Uterus (tissue), 3 donors: ENCODE measurements at regions not wholly inside any gene's neighbourhood (a gene's known extent, or its start where the extent isn't known, plus 50 kb on each side); places are given as distances from the start of the nearest gene placed in this dataset.

Source experiments
- DNase-seq, 2 donors: peaks; one replicate each; pipeline ENCODE4 v3.0.0-alpha.2; 2019 to 2020
- H3K27ac ChIP-seq, 2 donors: fragments of 200-600 bp; sonication (generic); 1 replicate in 1 of 2; 2 replicates in 1 of 2; pipeline ENCODE4 v1.5.1; 2016 to 2018
- H3K27me3 ChIP-seq, 2 donors: fragments of 200-600 bp; sonication (generic); one replicate each; pipeline ENCODE4 v1.5.1; 2018 to 2019; ENCODE audit warnings: control low read depth in 1 of 2
- H3K36me3 ChIP-seq, 2 donors: fragments of 200-600 bp; sonication (generic); one replicate each; pipeline ENCODE4 v1.5.1; 2019; ENCODE audit warnings: control low read depth in 1 of 2
- H3K4me1 ChIP-seq, 2 donors: fragments of 200-600 bp; sonication (generic); one replicate each; pipeline ENCODE4 v1.5.1; 2018 to 2019; ENCODE audit warnings: control low read depth in 1 of 2
- H3K4me3 ChIP-seq, 2 donors: fragments of 200-600 bp; sonication (generic); 1 replicate in 1 of 2; 2 replicates in 1 of 2; pipeline ENCODE4 v1.5.1; 2018 to 2019; ENCODE audit warnings: mild to moderate bottlenecking in 1 of 2
- H3K9me3 ChIP-seq, 2 donors: fragments of 200-600 bp; sonication (generic); one replicate each; pipeline ENCODE4 v1.5.1; 2019; ENCODE audit warnings: control low read depth in 1 of 2
- POLR2A ChIP-seq, 2 donors: fragments of 450-650 bp; IDR thresholded peaks; one replicate each; pipeline ENCODE4 v1.6.1; 2016; ENCODE audit warnings: antibody characterized with exemption in 2 of 2, mild to moderate bottlenecking in 1 of 2, moderate library complexity in 1 of 2
- intact Hi-C: fragments of 100-400 bp; cut with DNase I; formaldehyde crosslinking; loops from one replicate; pipeline ENCODE4 v1.15.1; 2023; ENCODE audit warnings: low total_unique reads
- TF ChIP-seq, protein P1 (sequence below), 4 experiments: fragments of 200-600 bp in 2 of 4; fragments of 450-650 bp in 2 of 4; sonication (generic) in 2 of 4; IDR thresholded peaks; one replicate each; pipeline ENCODE4 v1.5.1; 2016 to 2019; ENCODE audit warnings: antibody characterized with exemption in 4 of 4, mild to moderate bottlenecking in 2 of 4, moderate library complexity in 1 of 4
- donor health status: DM: yes; HTN: yes; CAD: no.

DNA sequence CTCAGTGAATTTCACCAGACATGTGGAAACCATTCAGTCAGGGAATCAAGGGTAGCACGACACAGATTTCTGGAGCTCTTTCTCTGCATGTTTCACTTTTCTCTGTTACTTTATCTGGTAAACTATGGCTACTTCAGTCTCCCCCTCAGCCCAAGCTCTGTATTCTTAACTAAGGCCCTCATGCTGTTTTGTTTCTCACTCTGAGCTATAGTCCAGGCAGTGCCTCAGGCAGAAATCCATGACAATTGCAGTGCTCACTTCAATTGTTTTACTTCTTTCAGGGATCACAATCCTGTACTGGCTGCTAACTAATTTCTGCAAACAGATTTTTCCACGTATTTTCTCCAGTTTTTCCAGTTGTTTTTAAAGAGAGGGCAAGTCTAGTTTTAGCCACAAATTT, 1599.9 kb upstream of the LRRTM3 start:
- TF ChIP-seq POLR2A (IDR thresholded peaks at IDR 0.05): no peak
- TF ChIP-seq, protein P1, sequence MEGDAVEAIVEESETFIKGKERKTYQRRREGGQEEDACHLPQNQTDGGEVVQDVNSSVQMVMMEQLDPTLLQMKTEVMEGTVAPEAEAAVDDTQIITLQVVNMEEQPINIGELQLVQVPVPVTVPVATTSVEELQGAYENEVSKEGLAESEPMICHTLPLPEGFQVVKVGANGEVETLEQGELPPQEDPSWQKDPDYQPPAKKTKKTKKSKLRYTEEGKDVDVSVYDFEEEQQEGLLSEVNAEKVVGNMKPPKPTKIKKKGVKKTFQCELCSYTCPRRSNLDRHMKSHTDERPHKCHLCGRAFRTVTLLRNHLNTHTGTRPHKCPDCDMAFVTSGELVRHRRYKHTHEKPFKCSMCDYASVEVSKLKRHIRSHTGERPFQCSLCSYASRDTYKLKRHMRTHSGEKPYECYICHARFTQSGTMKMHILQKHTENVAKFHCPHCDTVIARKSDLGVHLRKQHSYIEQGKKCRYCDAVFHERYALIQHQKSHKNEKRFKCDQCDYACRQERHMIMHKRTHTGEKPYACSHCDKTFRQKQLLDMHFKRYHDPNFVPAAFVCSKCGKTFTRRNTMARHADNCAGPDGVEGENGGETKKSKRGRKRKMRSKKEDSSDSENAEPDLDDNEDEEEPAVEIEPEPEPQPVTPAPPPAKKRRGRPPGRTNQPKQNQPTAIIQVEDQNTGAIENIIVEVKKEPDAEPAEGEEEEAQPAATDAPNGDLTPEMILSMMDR (IDR thresholded peaks at IDR 0.05): no peak
- no peak overlapping the region for H3K27ac ChIP-seq
- H3K4me3 ChIP-seq: no peak overlapping the region
- no peaks in the 10 kb centered on the region for H3K9me3 ChIP-seq
- H3K36me3 ChIP-seq: no peaks in the 10 kb centered on the region
- no peak for DNase-seq
- intact Hi-C loops: no loop called here
- H3K4me1 ChIP-seq: no peaks in the 10 kb centered on the region
- no peaks in the 10 kb centered on the region for H3K27me3 ChIP-seq

DNA sequence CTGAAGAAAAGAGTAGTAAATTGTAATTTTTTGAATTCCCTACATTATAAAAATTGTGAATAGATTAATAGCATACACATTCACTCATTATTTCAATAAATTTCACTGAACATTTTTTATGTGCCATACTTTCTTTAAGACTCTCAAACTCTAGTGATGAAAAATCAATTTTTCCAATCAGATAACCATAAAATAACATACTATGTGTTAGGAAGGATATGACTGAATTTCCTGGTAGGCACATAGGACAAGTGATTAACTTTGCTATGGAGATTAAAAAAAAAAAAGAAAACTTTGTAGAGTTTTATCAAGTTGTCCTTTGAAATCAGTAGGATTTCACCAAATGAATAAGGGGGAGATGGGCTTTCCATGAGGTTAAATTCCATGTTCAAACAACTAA, 1597.3 kb upstream of the LRRTM3 start:
- Histone ChIP-seq H3K9me3 (no peaks in the 10 kb centered on the region), H3K4me3 (no peak overlapping the region), H3K27ac (no peak overlapping the region), H3K36me3 (no peaks in the 10 kb centered on the region), H3K27me3 (no peaks in the 10 kb centered on the region), H3K4me1 (no peaks in the 10 kb centered on the region)
- TF ChIP-seq, protein P1 (IDR thresholded peaks at IDR 0.05): no peak
- no peak for TF ChIP-seq POLR2A (IDR thresholded peaks at IDR 0.05)
- DNase-seq: no peak
- intact Hi-C loops: no loop called here

DNA sequence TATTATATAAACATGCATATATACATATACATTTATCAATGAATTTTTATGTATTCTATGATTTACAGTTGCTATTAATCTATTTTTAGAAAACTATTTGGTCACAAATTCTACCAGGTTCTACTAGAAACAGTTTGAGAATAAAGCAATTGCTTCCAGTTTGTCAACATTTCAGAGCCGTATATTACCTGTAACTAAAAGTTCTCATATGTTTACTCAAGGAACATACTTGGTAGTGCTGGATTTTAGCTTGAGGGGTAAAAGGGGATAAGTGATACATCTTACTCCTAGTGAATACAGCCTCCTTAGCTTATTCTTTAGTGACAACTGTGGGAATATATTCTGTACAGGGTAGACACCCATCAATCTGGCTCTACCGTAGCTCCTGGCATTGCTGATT, 1590.5 kb upstream of the LRRTM3 start:
- Histone ChIP-seq H3K4me3 (no peak overlapping the region), H3K9me3 (no peaks in the 10 kb centered on the region), H3K4me1 (no peaks in the 10 kb centered on the region), H3K27ac (no peak overlapping the region), H3K27me3 (no peaks in the 10 kb centered on the region), H3K36me3 (no peaks in the 10 kb centered on the region)
- TF ChIP-seq, protein P1 (IDR thresholded peaks at IDR 0.05): no peak
- TF ChIP-seq POLR2A (IDR thresholded peaks at IDR 0.05): no peak
- intact Hi-C loops: no loop called here
- DNase-seq: no peak

DNA sequence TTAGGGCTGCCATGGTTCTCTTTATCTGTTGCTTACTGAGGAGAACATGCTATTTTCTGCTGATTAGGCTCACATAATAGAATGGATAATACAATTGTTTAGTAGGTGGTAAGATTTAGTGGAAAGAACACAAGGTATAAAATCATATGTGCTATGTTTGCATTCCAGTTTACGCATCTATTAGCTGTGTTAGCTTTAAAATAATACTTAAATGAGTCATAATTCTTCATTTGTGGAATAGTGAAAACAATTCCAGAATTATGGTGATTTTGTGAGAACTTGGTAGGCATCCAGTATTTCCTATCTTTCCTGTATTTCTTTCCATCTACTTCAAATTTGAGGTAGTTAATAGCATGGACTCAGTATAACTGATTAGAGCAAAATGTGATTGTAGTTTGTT, 1585.5 kb upstream of the LRRTM3 start:
- H3K36me3 ChIP-seq: no peaks in the 10 kb centered on the region
- H3K27ac ChIP-seq: no peak overlapping the region
- no peak for DNase-seq
- H3K4me3 ChIP-seq: no peak overlapping the region
- intact Hi-C loops: no loop called here
- H3K27me3 ChIP-seq: no peaks in the 10 kb centered on the region
- no peaks in the 10 kb centered on the region for H3K9me3 ChIP-seq
- H3K4me1 ChIP-seq: no peaks in the 10 kb centered on the region
- TF ChIP-seq, protein P1 (IDR thresholded peaks at IDR 0.05): no peak
- TF ChIP-seq POLR2A (IDR thresholded peaks at IDR 0.05): no peak

DNA sequence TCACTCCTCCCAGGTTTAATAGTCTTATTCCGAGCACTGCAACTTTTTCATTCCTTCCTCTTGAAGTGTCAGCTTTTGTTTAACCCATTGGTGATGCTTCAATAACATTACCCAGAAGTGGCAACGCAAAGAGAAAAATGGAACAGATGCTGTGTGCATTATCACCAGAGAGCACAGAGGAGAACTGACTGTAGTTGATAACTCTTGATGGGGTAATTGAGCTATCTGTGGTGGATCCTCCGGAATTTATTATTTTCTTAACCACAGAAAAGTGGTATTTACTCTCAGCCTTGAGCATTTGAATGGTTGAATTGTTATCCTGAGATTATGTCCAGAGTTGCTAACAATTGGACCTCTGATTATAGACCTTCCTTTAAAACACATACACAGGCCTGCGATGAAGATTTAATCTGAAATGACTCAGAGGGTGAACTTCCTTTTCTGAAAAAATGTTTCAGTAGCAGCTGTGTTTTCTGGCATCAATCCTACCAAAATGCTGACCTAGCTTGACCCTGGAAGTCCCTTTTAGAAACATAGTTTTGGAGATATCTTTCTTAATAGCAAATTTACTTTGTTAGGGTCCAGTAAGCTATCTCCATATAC, 1584.4 kb upstream of the LRRTM3 start:
- Histone ChIP-seq H3K9me3 (no peaks in the 10 kb centered on the region), H3K4me3 (no peak overlapping the region), H3K4me1 (no peaks in the 10 kb centered on the region), H3K27ac (no peak overlapping the region), H3K36me3 (no peaks in the 10 kb centered on the region), H3K27me3 (no peaks in the 10 kb centered on the region)
- TF ChIP-seq, protein P1 (IDR thresholded peaks at IDR 0.05): no peak
- no peak for TF ChIP-seq POLR2A (IDR thresholded peaks at IDR 0.05)
- intact Hi-C loops: no loop called here
- no peak for DNase-seq
